ENCODE measurements at regions not wholly inside any gene's neighbourhood (a gene's known extent, or its start where the extent isn't known, plus 50 kb on each side); places are given as distances from the start of the nearest gene placed in this dataset.

GRCh38 chr14:101250336-101250947, 310.9 kb upstream of the DIO3 start:
- Histone ChIP-seq H3K4me3 (replicated peaks in 1 of 3; ENCODE audit: low read depth in 2 of 3, low read length in 3 of 3) (no peak overlapping the region), H3K79me2 (ENCODE audit: insufficient read depth, low read length) (no peaks in the 10 kb centered on the region), H3K27me3 (ENCODE audit: control insufficient read depth in 2 of 2, insufficient read depth in 2 of 2, low read length in 2 of 2) (no peaks in the 10 kb centered on the region), H3K36me3 (replicated peaks in 1 of 2; ENCODE audit: control insufficient read depth in 1 of 2, insufficient read depth in 2 of 2, low read length in 2 of 2) (no peaks in the 10 kb centered on the region), H3K4me2 (replicated peaks; ENCODE audit: extremely low read depth, low read length, poor library complexity, severe bottlenecking) (no peak overlapping the region), H3K27ac (ENCODE audit: low read depth in 1 of 2, low read length in 2 of 2) (no peak overlapping the region), H3K9ac (ENCODE audit: insufficient read depth, low read length, poor library complexity, severe bottlenecking) (no peak overlapping the region), H3K9me3 (replicated peaks in 1 of 2; ENCODE audit: control insufficient read depth in 1 of 2, insufficient read depth in 1 of 2, low read length in 2 of 2) (no peaks in the 10 kb centered on the region), H3K4me1 (ENCODE audit: control insufficient read depth in 1 of 2, insufficient read depth in 2 of 2, low read length in 2 of 2) (no peaks in the 10 kb centered on the region), H4K20me1 (ENCODE audit: insufficient read depth, low read length) (no peaks in the 10 kb centered on the region), H2AFZ (ENCODE audit: insufficient read depth, low read depth, low read length, poor library complexity, severe bottlenecking) (no peak overlapping the region)
- Mint-ChIP-seq H3K27ac (no peak overlapping the region), H3K4me1 (no peaks in the 10 kb centered on the region), H3K27me3 (ENCODE audit: low read depth in 3 of 3) (peaks cover 0 to 2% (median 2%) of the 10 kb centered on the region in 3 donors), H3K4me3 (no peak overlapping the region), H3K9me3 (peaks cover 0 to 6% (median 0%) of the 10 kb centered on the region in 7 donors), H3K36me3 (no peaks in the 10 kb centered on the region)
- no peak for DNase-seq
- no peak for TF ChIP-seq CTCF (IDR thresholded peaks at IDR 0.05)
- 86% methylated on average over 16 of the region's 17 CpGs for WGBS (ENCODE audit: insufficient coverage)
- intact Hi-C loops (cut with micrococcal nuclease): no loop called here

GRCh38 chr14:101250948-101251811, 310.1 kb upstream of the DIO3 start:
- Histone ChIP-seq H3K9me3 (replicated peaks in 1 of 2; ENCODE audit: control insufficient read depth in 1 of 2, insufficient read depth in 1 of 2, low read length in 2 of 2) (no peaks in the 10 kb centered on the region), H3K4me2 (replicated peaks; ENCODE audit: extremely low read depth, low read length, poor library complexity, severe bottlenecking) (no peak overlapping the region), H3K4me1 (ENCODE audit: control insufficient read depth in 1 of 2, insufficient read depth in 2 of 2, low read length in 2 of 2) (no peaks in the 10 kb centered on the region), H4K20me1 (ENCODE audit: insufficient read depth, low read length) (no peaks in the 10 kb centered on the region), H3K36me3 (replicated peaks in 1 of 2; ENCODE audit: control insufficient read depth in 1 of 2, insufficient read depth in 2 of 2, low read length in 2 of 2) (no peaks in the 10 kb centered on the region), H3K9ac (ENCODE audit: insufficient read depth, low read length, poor library complexity, severe bottlenecking) (no peak overlapping the region), H3K4me3 (replicated peaks in 1 of 3; ENCODE audit: low read depth in 2 of 3, low read length in 3 of 3) (no peak overlapping the region), H3K27me3 (ENCODE audit: control insufficient read depth in 2 of 2, insufficient read depth in 2 of 2, low read length in 2 of 2) (no peaks in the 10 kb centered on the region), H3K27ac (ENCODE audit: low read depth in 1 of 2, low read length in 2 of 2) (no peak overlapping the region), H2AFZ (ENCODE audit: insufficient read depth, low read depth, low read length, poor library complexity, severe bottlenecking) (no peak overlapping the region), H3K79me2 (ENCODE audit: insufficient read depth, low read length) (no peaks in the 10 kb centered on the region)
- Mint-ChIP-seq H3K36me3 (no peaks in the 10 kb centered on the region), H3K9me3 (peaks cover 0 to 6% (median 0%) of the 10 kb centered on the region in 7 donors), H3K4me3 (no peak overlapping the region), H3K27me3 (ENCODE audit: low read depth in 3 of 3) (peaks cover 0 to 2% (median 2%) of the 10 kb centered on the region in 3 donors), H3K4me1 (no peaks in the 10 kb centered on the region), H3K27ac (no peak overlapping the region)
- no peak for DNase-seq
- no peak for TF ChIP-seq CTCF (IDR thresholded peaks at IDR 0.05)
- intact Hi-C loops (cut with micrococcal nuclease): no loop called here
- WGBS (ENCODE audit: insufficient coverage): 90% methylated on average over 12 of the region's 15 CpGs

All from CD14-positive monocyte (primary cell).